ENCODE measurements at regions not wholly inside any gene's neighbourhood (a gene's known extent, or its start where the extent isn't known, plus 50 kb on each side); places are given as distances from the start of the nearest gene placed in this dataset.

GRCh38 chr7:145152589-145152988, 316.7 kb upstream of the TPK1 start:
- no peaks in the 10 kb centered on the region for H3K36me3 ChIP-seq (ENCODE audit: low read length)
- no peak overlapping the region for H3K4me3 ChIP-seq (ENCODE audit: insufficient read depth, low read length, poor library complexity, severe bottlenecking)
- H3K9me2 ChIP-seq (replicated peaks; ENCODE audit: insufficient read depth, low read length) = no peaks in the 10 kb centered on the region
- no peak overlapping the region for H3K9ac ChIP-seq (ENCODE audit: low read length)
- H3K9me3 ChIP-seq (ENCODE audit: insufficient read depth, low read length) = no peaks in the 10 kb centered on the region
- no peaks in the 10 kb centered on the region for H3K27me3 ChIP-seq (ENCODE audit: low read length)
- TF ChIP-seq CTCF (IDR thresholded peaks at IDR 0.05; ENCODE audit: insufficient read depth, low read length, poor library complexity, severe bottlenecking) = no peak
- TF ChIP-seq EZH2phosphoT487 (conservative IDR thresholded peaks at IDR 0.05; ENCODE audit: low read length) = no peak
- no peaks in the 10 kb centered on the region for H3F3A ChIP-seq (ENCODE audit: insufficient read depth)
- no peak overlapping the region for H3K27ac ChIP-seq (ENCODE audit: low read depth, low read length)
- H3K4me2 ChIP-seq (ENCODE audit: low read depth, low read length, poor library complexity, severe bottlenecking) = no peak overlapping the region
- no peaks in the 10 kb centered on the region for H4K20me1 ChIP-seq (ENCODE audit: low read depth, low read length)
- no peak overlapping the region for H2AFZ ChIP-seq (ENCODE audit: low read depth, low read length, severe bottlenecking)
- H3K79me2 ChIP-seq (ENCODE audit: insufficient read depth, low read length) = no peaks in the 10 kb centered on the region

- Histone ChIP-seq H3K27me3 (ENCODE audit: low read length) (no peaks in the 10 kb centered on the region), H3K79me2 (ENCODE audit: insufficient read depth, low read length) (no peaks in the 10 kb centered on the region), H3K4me2 (ENCODE audit: low read depth, low read length, poor library complexity, severe bottlenecking) (no peak overlapping the region), H4K20me1 (ENCODE audit: low read depth, low read length) (no peaks in the 10 kb centered on the region), H3K4me3 (ENCODE audit: insufficient read depth, low read length, poor library complexity, severe bottlenecking) (no peak overlapping the region), H3K27ac (ENCODE audit: low read depth, low read length) (no peak overlapping the region), H2AFZ (ENCODE audit: low read depth, low read length, severe bottlenecking) (no peak overlapping the region), H3K9me2 (replicated peaks; ENCODE audit: insufficient read depth, low read length) (no peaks in the 10 kb centered on the region), H3K36me3 (ENCODE audit: low read length) (no peaks in the 10 kb centered on the region), H3F3A (ENCODE audit: insufficient read depth) (no peaks in the 10 kb centered on the region), H3K9ac (ENCODE audit: low read length) (no peak overlapping the region), H3K9me3 (ENCODE audit: insufficient read depth, low read length) (no peaks in the 10 kb centered on the region)
- TF ChIP-seq CTCF (IDR thresholded peaks at IDR 0.05; ENCODE audit: insufficient read depth, low read length, poor library complexity, severe bottlenecking) (no peak), EZH2phosphoT487 (conservative IDR thresholded peaks at IDR 0.05; ENCODE audit: low read length) (no peak)
Observed at GRCh38 chr7:145151676-145152075, 315.8 kb upstream of the TPK1 start.

- Histone ChIP-seq H4K20me1 (ENCODE audit: low read depth, low read length) (no peaks in the 10 kb centered on the region), H2AFZ (ENCODE audit: low read depth, low read length, severe bottlenecking) (no peak overlapping the region), H3K79me2 (ENCODE audit: insufficient read depth, low read length) (no peaks in the 10 kb centered on the region), H3K4me2 (ENCODE audit: low read depth, low read length, poor library complexity, severe bottlenecking) (no peak overlapping the region), H3K9me2 (replicated peaks; ENCODE audit: insufficient read depth, low read length) (no peaks in the 10 kb centered on the region), H3K9me3 (ENCODE audit: insufficient read depth, low read length) (no peaks in the 10 kb centered on the region), H3F3A (ENCODE audit: insufficient read depth) (no peaks in the 10 kb centered on the region), H3K9ac (ENCODE audit: low read length) (no peak overlapping the region), H3K36me3 (ENCODE audit: low read length) (no peaks in the 10 kb centered on the region), H3K4me3 (ENCODE audit: insufficient read depth, low read length, poor library complexity, severe bottlenecking) (no peak overlapping the region), H3K27me3 (ENCODE audit: low read length) (no peaks in the 10 kb centered on the region), H3K27ac (ENCODE audit: low read depth, low read length) (no peak overlapping the region)
- no peak for TF ChIP-seq CTCF (IDR thresholded peaks at IDR 0.05; ENCODE audit: insufficient read depth, low read length, poor library complexity, severe bottlenecking)
- no peak for TF ChIP-seq EZH2phosphoT487 (conservative IDR thresholded peaks at IDR 0.05; ENCODE audit: low read length)
Observed at GRCh38 chr7:145147865-145148264, 312.0 kb upstream of the TPK1 start.

GRCh38 chr7:145143685-145144084, 307.8 kb upstream of the TPK1 start:
- Histone ChIP-seq H2AFZ (ENCODE audit: low read depth, low read length, severe bottlenecking) (no peak overlapping the region), H3K9me3 (ENCODE audit: insufficient read depth, low read length) (no peaks in the 10 kb centered on the region), H3K27ac (ENCODE audit: low read depth, low read length) (no peak overlapping the region), H3K4me3 (ENCODE audit: insufficient read depth, low read length, poor library complexity, severe bottlenecking) (no peak overlapping the region), H4K20me1 (ENCODE audit: low read depth, low read length) (no peaks in the 10 kb centered on the region), H3K36me3 (ENCODE audit: low read length) (no peaks in the 10 kb centered on the region), H3F3A (ENCODE audit: insufficient read depth) (no peaks in the 10 kb centered on the region), H3K4me2 (ENCODE audit: low read depth, low read length, poor library complexity, severe bottlenecking) (no peak overlapping the region), H3K27me3 (ENCODE audit: low read length) (no peaks in the 10 kb centered on the region), H3K9ac (ENCODE audit: low read length) (no peak overlapping the region), H3K79me2 (ENCODE audit: insufficient read depth, low read length) (no peaks in the 10 kb centered on the region), H3K9me2 (replicated peaks; ENCODE audit: insufficient read depth, low read length) (no peaks in the 10 kb centered on the region)
- TF ChIP-seq EZH2phosphoT487 (conservative IDR thresholded peaks at IDR 0.05; ENCODE audit: low read length) (no peak), CTCF (IDR thresholded peaks at IDR 0.05; ENCODE audit: insufficient read depth, low read length, poor library complexity, severe bottlenecking) (no peak)

All from SU-DHL-6 (cell line).